HepG2 (cell line): ENCODE measurements at regions not wholly inside any gene's neighbourhood (a gene's known extent, or its start where the extent isn't known, plus 50 kb on each side); places are given as distances from the start of the nearest gene placed in this dataset.

ENCODE experiments used
- ATAC-seq: fragments of 200-7000 bp; cut with Tn5 transposase; 3 replicates; pipeline ENCODE4 v1.9.1; 2020; ENCODE audit warnings: mild to moderate bottlenecking, moderate library complexity
- BruUV-seq: library from RNA; stranded (reverse); fragments of 400-500 nt; replicated peaks from 2 replicates; lab custom pipeline; 2021; lab: Mats Ljungman, UMichigan
- CTCF ChIA-PET: fragments of 300-600 bp; formaldehyde crosslinking; extraction: SDS; loops from one replicate; lab custom pipeline; 2021; ENCODE audit warnings: low total read pairs, inconsistent platforms, low intra/inter-chr PET ratio; lab: Yijun Ruan, JAX
- POLR2A ChIA-PET: fragments of 350-600 bp; sonication (Branson Sonifier 250); formaldehyde crosslinking; loops from one replicate; lab custom pipeline; 2020; ENCODE audit warnings: antibody characterized with exemption, inconsistent platforms; lab: Yijun Ruan, JAX
- DNase-seq: peaks from one replicate; pipeline ENCODE4 v3.0.0-alpha.2; 2015; ENCODE audit warnings: low spot score
- FAIRE-seq: peaks from 3 replicates; lab custom pipeline; 2011; peaks lifted over from hg19 to GRCh38; lab: Jason Lieb, UNC
- H2AFZ ChIP-seq: one replicate; pipeline ENCODE4 v1.6.1; 2011; ENCODE audit warnings: low read length, inconsistent platforms
- H3K27ac ChIP-seq: fragments of 300-600 bp; 3 replicates; pipeline ENCODE4 v1.8.0; 2011; ENCODE audit warnings: mixed run types, mild to moderate bottlenecking, mixed read lengths, low read length, inconsistent platforms; ENCODE audit not compliant: insufficient read depth; ENCODE audit errors: extremely low read length
- H3K27me3 ChIP-seq, 2 experiments: fragments of 200-600 bp in 1 of 2; 2 replicates in 1 of 2; 3 replicates in 1 of 2; pipeline versions ENCODE4 v1.6.0 to v1.8.0; 2011; ENCODE audit warnings: low read length in 2 of 2, mild to moderate bottlenecking in 2 of 2, moderate library complexity in 2 of 2, inconsistent platforms in 1 of 2; ENCODE audit not compliant: insufficient read depth in 2 of 2, control insufficient read depth in 1 of 2
- H3K36me3 ChIP-seq, 2 experiments: fragments of 200-600 bp in 1 of 2; replicated peaks in 1 of 2; 2 replicates in 1 of 2; 3 replicates in 1 of 2; pipeline versions ENCODE4 v1.5.1 to v1.8.0; 2011; ENCODE audit warnings: low read length in 2 of 2, inconsistent platforms in 1 of 2; ENCODE audit not compliant: insufficient read depth in 2 of 2, control insufficient read depth in 1 of 2
- H3K4me1 ChIP-seq: 2 replicates; pipeline ENCODE4 v1.5.1; 2012; ENCODE audit warnings: low read length, inconsistent platforms; ENCODE audit not compliant: insufficient read depth
- H3K4me2 ChIP-seq: 2 replicates; pipeline ENCODE4 v1.6.0; 2011; ENCODE audit warnings: low read depth, low read length, inconsistent platforms
- H3K4me3 ChIP-seq, 3 experiments: fragments of 200-600 bp in 1 of 3; sonication (generic), shearing (Covaris generic) in 1 of 3; replicated peaks in 1 of 3; 2 replicates each; pipeline ENCODE4 v1.5.1; 2011 to 2016; ENCODE audit warnings: low read length in 3 of 3, inconsistent platforms in 2 of 3, low read depth in 2 of 3, mild to moderate bottlenecking in 2 of 3, control low read depth in 1 of 3, mixed read lengths in 1 of 3; ENCODE audit not compliant: insufficient read depth in 1 of 3
- H3K79me2 ChIP-seq: one replicate; pipeline ENCODE4 v1.6.1; 2011; ENCODE audit warnings: low read length, inconsistent platforms; ENCODE audit not compliant: insufficient read depth
- H3K9ac ChIP-seq: 2 replicates; pipeline ENCODE4 v1.6.0; 2011; ENCODE audit warnings: mild to moderate bottlenecking, low read depth, low read length, inconsistent platforms; ENCODE audit not compliant: insufficient read depth
- H3K9me3 ChIP-seq: 2 replicates; pipeline ENCODE4 v1.5.1; 2012; ENCODE audit warnings: mild to moderate bottlenecking, low read length
- H4K20me1 ChIP-seq: 2 replicates; pipeline ENCODE4 v1.6.0; 2011; ENCODE audit warnings: inconsistent platforms, mild to moderate bottlenecking, low read length, moderate library complexity; ENCODE audit not compliant: insufficient read depth
- ARID2 ChIP-seq: sonication (generic); formaldehyde crosslinking; IDR thresholded peaks from 2 replicates; pipeline ENCODE4 v1.8.1; 2022; ENCODE audit warnings: mild to moderate bottlenecking, missing genetic modification reagents, borderline replicate concordance
- ETV6 ChIP-seq: sonication (generic); formaldehyde crosslinking; conservative IDR thresholded peaks from 2 replicates; pipeline ENCODE4 v1.4.0; 2020; ENCODE audit warnings: missing genetic modification reagents
- FOXK2 ChIP-seq: fragments of 450-650 bp; IDR thresholded peaks from 2 replicates; pipeline ENCODE4 v1.6.1; 2016
- HOXA5 ChIP-seq: sonication (generic); formaldehyde crosslinking; IDR thresholded peaks from 2 replicates; pipeline ENCODE4 v1.4.0; 2020; ENCODE audit warnings: missing genetic modification reagents
- KDM4B ChIP-seq: sonication (generic); formaldehyde crosslinking; IDR thresholded peaks from 2 replicates; pipeline ENCODE4 v1.4.0; 2020; ENCODE audit warnings: missing genetic modification reagents
- NR0B2 ChIP-seq: sonication (generic); formaldehyde crosslinking; IDR thresholded peaks from 2 replicates; pipeline ENCODE4 v1.4.0; 2020; ENCODE audit warnings: mild to moderate bottlenecking, missing genetic modification reagents
- SMARCE1 ChIP-seq: fragments of 450-650 bp; IDR thresholded peaks from 2 replicates; pipeline ENCODE4 v1.6.1; 2017; ENCODE audit warnings: borderline replicate concordance
- SOX6 ChIP-seq, 2 experiments: fragments of 450-650 bp in 1 of 2; sonication (generic) in 1 of 2; formaldehyde crosslinking in 1 of 2; IDR thresholded peaks; 2 replicates each; pipeline versions ENCODE4 v1.4.0 to v1.6.1; 2017 to 2020; ENCODE audit warnings: antibody characterized with exemption in 1 of 2, mild to moderate bottlenecking in 1 of 2, missing genetic modification reagents in 1 of 2
- SRF ChIP-seq: IDR thresholded peaks from 2 replicates; pipeline ENCODE4 v1.6.1; 2011; ENCODE audit warnings: mild to moderate bottlenecking, low read depth, low read length, moderate library complexity
- YEATS2 ChIP-seq: sonication (generic); formaldehyde crosslinking; IDR thresholded peaks from 2 replicates; pipeline ENCODE4 v1.4.0; 2020; ENCODE audit warnings: missing genetic modification reagents, borderline replicate concordance
- ZBTB2 ChIP-seq: sonication (generic); formaldehyde crosslinking; IDR thresholded peaks from 2 replicates; pipeline ENCODE4 v1.8.0; 2022; ENCODE audit warnings: low read depth, missing genetic modification reagents
- ZNF143 ChIP-seq: sonication (generic); formaldehyde crosslinking; IDR thresholded peaks from 2 replicates; pipeline ENCODE4 v1.4.0; 2020; ENCODE audit warnings: missing genetic modification reagents
- ZNF18 ChIP-seq: sonication (generic); formaldehyde crosslinking; IDR thresholded peaks from 2 replicates; pipeline ENCODE4 v1.8.0; 2022; ENCODE audit warnings: mild to moderate bottlenecking, missing genetic modification reagents; ENCODE audit not compliant: insufficient replicate concordance
- ZNF3 ChIP-seq: IDR thresholded peaks from 2 replicates; pipeline ENCODE4 v1.7.0; 2017; ENCODE audit warnings: inconsistent platforms
- ZNF713 ChIP-seq: sonication (generic); formaldehyde crosslinking; IDR thresholded peaks from 2 replicates; pipeline ENCODE4 v1.4.0; 2020; ENCODE audit warnings: mild to moderate bottlenecking, missing genetic modification reagents
- WGBS: methylation state at CpG from one replicate; pipeline ENCODE4 v1.1.6; 2017; ENCODE audit warnings: low lambda C conversion rate; 5-methylcytosine and 5-hydroxymethylcytosine counted together
- in situ Hi-C: cut with HindIII; loops from 2 replicates; pipeline ENCODE4 v1.10.0; 2017; ENCODE audit warnings: low pct_unique_long_range_greater_than_20kb; ENCODE audit not compliant: extremely low pct_ligation_motif_present
- intact Hi-C: fragments of 100-400 bp; cut with micrococcal nuclease; formaldehyde crosslinking; loops from one replicate; pipeline ENCODE4 v1.10.0; 2022; ENCODE audit not compliant: unreplicated experiment

GRCh38 chr10:33103863-33104379 is 145.9 kb upstream of the ITGB1 start:
- intact Hi-C loops (no loop called here), in situ Hi-C loops (no loop called here)
- Histone ChIP-seq H3K9ac (no peak overlapping the region), H3K4me3 (no peak overlapping the region), H3K9me3 (no peaks in the 10 kb centered on the region; the same call in 1 of the 2 replicates), H4K20me1 (no peaks in the 10 kb centered on the region), H3K27ac (no peak overlapping the region), H3K36me3 (no peaks in the 10 kb centered on the region), H2AFZ (no peak overlapping the region), H3K4me1 (no peaks in the 10 kb centered on the region), H3K4me2 (no peak overlapping the region), H3K27me3 (peaks cover 0 to 3% of the 10 kb centered on the region in 2 experiments; a peak in 2 of 5 replicates), H3K79me2 (no peaks in the 10 kb centered on the region)
- no peak for DNase-seq
- FAIRE-seq, result no peak
- ChIA-PET POLR2A (no interaction called here), CTCF (no interaction called here)
- 39% methylated on average over 5 of the region's 5 CpGs for WGBS
- no TSS peak for BruUV-seq
- TF ChIP-seq FOXK2 (no peak), ZNF3 (CRISPR knock-in tag) (no peak), ZBTB2 (no peak), ETV6 (CRISPR knock-in tag) (no peak), YEATS2 (CRISPR knock-in tag) (no peak), SOX6 (IDR thresholded peaks at IDR 0.05) (no peak), SOX6 (CRISPR knock-in tag; IDR thresholded peaks at IDR 0.05) (no peak), ZNF713 (CRISPR knock-in tag) (no peak), KDM4B (no peak), NR0B2 (no peak), SRF (no peak), ARID2 (CRISPR knock-in tag) (no peak), HOXA5 (CRISPR knock-in tag) (no peak), ZNF143 (CRISPR knock-in tag) (no peak), SMARCE1 (no peak), ZNF18 (CRISPR knock-in tag) (no peak)
- no peak for ATAC-seq
